CD4-positive, alpha-beta T cell (primary cell): ENCODE measurements at regions not wholly inside any gene's neighbourhood (a gene's known extent, or its start where the extent isn't known, plus 50 kb on each side); places are given as distances from the start of the nearest gene placed in this dataset.

ENCODE experiments used
- ATAC-seq: fragments of 200-7000 bp; cut with Tn5 transposase; one replicate; pipeline ENCODE4 v1.10.0; 2022; ENCODE audit warnings: mild to moderate bottlenecking; ENCODE audit not compliant: poor library complexity
- CTCF ChIA-PET: fragments of 350-600 bp; sonication (Branson Sonifier 250); formaldehyde crosslinking; loops from one replicate; lab custom pipeline; 2021; ENCODE audit warnings: antibody characterized with exemption, inconsistent platforms; lab: Charles Lee
- POLR2A ChIA-PET: fragments of 350-600 bp; sonication (Branson Sonifier 250); formaldehyde crosslinking; loops from one replicate; lab custom pipeline; 2021; ENCODE audit warnings: antibody characterized with exemption, inconsistent platforms; lab: Charles Lee
- DNase-seq, 14 experiments: peaks; one replicate each; pipeline ENCODE4 v3.0.0-alpha.2; 2013 to 2020; ENCODE audit warnings: mixed read lengths in 2 of 14
- H3K27ac ChIP-seq, 2 donors: one replicate each; pipeline versions ENCODE4 v1.5.1 to v1.7.0; 2013; ENCODE audit warnings: low read length in 2 of 2, low read depth in 1 of 2, mild to moderate bottlenecking in 1 of 2
- H3K27me3 ChIP-seq, 2 experiments: 1 replicate in 1 of 2; 2 replicates in 1 of 2; pipeline versions ENCODE4 v1.6.1 to v1.7.0; 2013; ENCODE audit warnings: low read length in 2 of 2, control low read depth in 1 of 2, mild to moderate bottlenecking in 1 of 2, moderate library complexity in 1 of 2; ENCODE audit not compliant: insufficient read depth in 2 of 2, control insufficient read depth in 1 of 2
- H3K36me3 ChIP-seq: one replicate; pipeline ENCODE4 v1.6.1; 2013; ENCODE audit warnings: low read length, control low read depth; ENCODE audit not compliant: insufficient read depth
- H3K4me1 ChIP-seq: one replicate; pipeline ENCODE4 v1.6.1; 2013; ENCODE audit warnings: low read length, control low read depth; ENCODE audit not compliant: insufficient read depth
- H3K4me3 ChIP-seq: one replicate; pipeline ENCODE4 v1.5.1; 2013; ENCODE audit warnings: mild to moderate bottlenecking, low read length, moderate library complexity
- H3K9me3 ChIP-seq, 2 experiments: 1 replicate in 1 of 2; 2 replicates in 1 of 2; pipeline versions ENCODE4 v1.6.1 to v1.7.0; 2013; ENCODE audit warnings: low read length in 2 of 2, mild to moderate bottlenecking in 2 of 2, control low read depth in 1 of 2, moderate library complexity in 1 of 2; ENCODE audit not compliant: control insufficient read depth in 1 of 2, insufficient read depth in 1 of 2
- H3K27ac Mint-ChIP-seq: one replicate; pipeline ENCODE4 v1.8.0; 2020; ENCODE audit warnings: mixed read lengths
- H3K27me3 Mint-ChIP-seq: one replicate; pipeline ENCODE4 v1.8.0; 2021; ENCODE audit warnings: mixed read lengths
- H3K36me3 Mint-ChIP-seq: one replicate; pipeline ENCODE4 v1.8.0; 2021; ENCODE audit warnings: low read depth, mixed read lengths
- H3K4me1 Mint-ChIP-seq: one replicate; pipeline ENCODE4 v1.8.0; 2021; ENCODE audit warnings: low read depth, mixed read lengths
- H3K4me3 Mint-ChIP-seq: one replicate; pipeline ENCODE4 v1.8.0; 2020; ENCODE audit warnings: mild to moderate bottlenecking, mixed read lengths
- H3K9me3 Mint-ChIP-seq: one replicate; pipeline ENCODE4 v1.8.0; 2020; ENCODE audit warnings: mixed read lengths
- intact Hi-C, 2 experiments: fragments of 100-400 bp; cut with DNase I in 1 of 2; cut with micrococcal nuclease in 1 of 2; formaldehyde crosslinking; loops; one replicate each; pipeline versions ENCODE4 v1.15.1 to v1.9.0; 2023 to 2025; cut with DNase I, micrococcal nuclease
- TF ChIP-seq, protein P1 (sequence below): fragments of 200-600 bp; IDR thresholded peaks from one replicate; pipeline ENCODE4 v1.8.0; 2022; ENCODE audit warnings: antibody characterized with exemption, mild to moderate bottlenecking

DNA sequence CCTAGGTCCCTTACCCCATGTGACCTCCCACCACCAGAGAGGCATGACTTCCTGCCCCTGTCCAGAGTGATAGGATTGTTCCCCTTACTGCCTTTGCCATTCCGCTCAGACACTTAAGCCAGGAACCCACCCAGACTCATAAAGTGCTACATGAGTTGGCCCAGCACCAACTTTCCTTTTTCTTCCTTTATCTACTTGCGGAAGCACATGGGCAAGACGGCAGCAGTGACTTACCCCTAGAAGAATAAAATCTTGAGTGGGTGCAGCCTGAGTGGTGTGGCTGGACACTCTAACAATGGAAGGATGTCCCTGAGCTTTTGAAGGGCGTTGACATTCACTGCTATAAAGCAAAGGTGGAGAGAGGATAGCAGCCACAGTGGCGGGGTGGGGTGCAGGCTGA is 100.1 kb downstream of the MAB21L3 start:
- ATAC-seq (no peak), DNase-seq (no peak)
- no peak overlapping the region for H3K4me3 ChIP-seq
- H3K36me3 Mint-ChIP-seq = no peaks in the 10 kb centered on the region
- H3K9me3 ChIP-seq = peaks cover 0 to 5% of the 10 kb centered on the region in 2 experiments
- CTCF ChIA-PET = no interaction called here
- H3K27ac Mint-ChIP-seq = no peak overlapping the region
- TF ChIP-seq, protein P1, sequence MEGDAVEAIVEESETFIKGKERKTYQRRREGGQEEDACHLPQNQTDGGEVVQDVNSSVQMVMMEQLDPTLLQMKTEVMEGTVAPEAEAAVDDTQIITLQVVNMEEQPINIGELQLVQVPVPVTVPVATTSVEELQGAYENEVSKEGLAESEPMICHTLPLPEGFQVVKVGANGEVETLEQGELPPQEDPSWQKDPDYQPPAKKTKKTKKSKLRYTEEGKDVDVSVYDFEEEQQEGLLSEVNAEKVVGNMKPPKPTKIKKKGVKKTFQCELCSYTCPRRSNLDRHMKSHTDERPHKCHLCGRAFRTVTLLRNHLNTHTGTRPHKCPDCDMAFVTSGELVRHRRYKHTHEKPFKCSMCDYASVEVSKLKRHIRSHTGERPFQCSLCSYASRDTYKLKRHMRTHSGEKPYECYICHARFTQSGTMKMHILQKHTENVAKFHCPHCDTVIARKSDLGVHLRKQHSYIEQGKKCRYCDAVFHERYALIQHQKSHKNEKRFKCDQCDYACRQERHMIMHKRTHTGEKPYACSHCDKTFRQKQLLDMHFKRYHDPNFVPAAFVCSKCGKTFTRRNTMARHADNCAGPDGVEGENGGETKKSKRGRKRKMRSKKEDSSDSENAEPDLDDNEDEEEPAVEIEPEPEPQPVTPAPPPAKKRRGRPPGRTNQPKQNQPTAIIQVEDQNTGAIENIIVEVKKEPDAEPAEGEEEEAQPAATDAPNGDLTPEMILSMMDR = no peak
- H3K9me3 Mint-ChIP-seq = no peaks in the 10 kb centered on the region
- no peaks in the 10 kb centered on the region for H3K27me3 Mint-ChIP-seq
- intact Hi-C loops = no loop called here
- no peaks in the 10 kb centered on the region for H3K27me3 ChIP-seq
- POLR2A ChIA-PET = no interaction called here
- H3K27ac ChIP-seq = no peak overlapping the region
- H3K4me1 Mint-ChIP-seq = no peaks in the 10 kb centered on the region
- H3K4me3 Mint-ChIP-seq = no peak overlapping the region
- H3K36me3 ChIP-seq = no peaks in the 10 kb centered on the region
- no peaks in the 10 kb centered on the region for H3K4me1 ChIP-seq

DNA sequence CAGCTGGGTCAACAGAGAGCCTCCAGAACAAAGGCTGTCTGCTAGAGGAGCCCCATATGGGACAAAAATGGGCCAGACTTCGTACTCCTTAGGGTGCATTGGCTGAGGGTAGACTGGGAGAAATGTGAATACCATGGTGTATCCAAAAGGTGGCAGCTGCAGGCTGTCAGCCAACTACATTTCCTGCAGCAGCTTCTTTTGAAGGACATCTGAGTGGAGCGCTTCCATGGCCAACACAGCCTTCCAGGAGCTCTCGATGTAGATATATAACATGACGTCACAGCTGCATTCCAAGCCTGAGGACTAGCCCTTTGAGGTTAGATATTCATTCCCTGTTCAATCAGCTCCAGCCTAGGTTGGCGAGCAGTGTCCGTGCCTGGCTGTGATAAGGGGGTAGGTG is 107.7 kb downstream of the MAB21L3 start:
- Histone ChIP-seq H3K4me1 (no peaks in the 10 kb centered on the region), H3K9me3 (no peaks in the 10 kb centered on the region), H3K27me3 (no peaks in the 10 kb centered on the region), H3K27ac (no peak overlapping the region), H3K4me3 (no peak overlapping the region), H3K36me3 (no peaks in the 10 kb centered on the region)
- Mint-ChIP-seq H3K36me3 (no peaks in the 10 kb centered on the region), H3K9me3 (no peaks in the 10 kb centered on the region), H3K27me3 (no peaks in the 10 kb centered on the region), H3K4me3 (no peak overlapping the region), H3K4me1 (no peaks in the 10 kb centered on the region), H3K27ac (no peak overlapping the region)
- ChIA-PET CTCF (no interaction called here), POLR2A (no interaction called here)
- intact Hi-C loops = no loop called here
- TF ChIP-seq, protein P1 = no peak
- DNase-seq (no peak), ATAC-seq (no peak)

DNA sequence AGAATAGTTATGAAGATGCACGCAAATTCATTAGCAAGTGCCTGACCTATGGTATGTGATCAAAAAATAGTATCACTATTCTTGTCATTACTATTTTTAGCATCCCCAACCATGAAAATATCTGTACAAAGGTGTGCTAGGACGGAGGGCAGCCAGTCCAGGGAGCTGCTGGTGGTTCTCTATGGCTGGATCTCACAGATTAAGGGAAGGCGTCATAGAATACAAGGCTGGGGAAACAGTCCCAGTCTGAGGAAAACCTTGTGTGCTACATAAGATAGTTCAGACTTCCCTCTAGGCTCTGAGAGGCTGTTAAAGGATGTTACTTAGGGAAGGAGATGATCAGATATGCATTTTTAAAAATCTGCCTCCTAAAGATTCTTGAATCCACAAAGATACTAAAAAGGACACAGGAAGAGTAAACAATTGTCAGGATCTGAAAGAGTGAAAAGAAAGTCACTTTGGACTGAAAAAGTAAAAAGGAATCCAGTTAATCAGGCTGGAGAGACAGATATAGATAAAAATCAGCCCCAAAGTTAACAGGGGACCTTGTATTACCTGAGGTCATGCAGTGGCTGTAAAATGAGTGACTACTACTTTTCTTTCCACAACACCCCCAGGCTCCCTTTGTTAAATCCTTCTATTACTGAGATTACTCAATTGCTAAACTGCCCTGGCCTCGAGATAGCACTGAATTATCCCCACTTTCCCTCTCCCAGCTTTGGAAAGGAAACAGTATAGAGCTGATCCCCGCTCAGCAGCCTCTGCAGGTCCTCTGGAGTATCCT is 108.6 kb downstream of the MAB21L3 start:
- H3K4me1 ChIP-seq = no peaks in the 10 kb centered on the region
- no peaks in the 10 kb centered on the region for H3K27me3 ChIP-seq
- no peaks in the 10 kb centered on the region for H3K27me3 Mint-ChIP-seq
- no peaks in the 10 kb centered on the region for H3K9me3 Mint-ChIP-seq
- H3K27ac Mint-ChIP-seq = no peak overlapping the region
- no peak for DNase-seq
- no peak overlapping the region for H3K4me3 ChIP-seq
- POLR2A ChIA-PET = no interaction called here
- H3K4me3 Mint-ChIP-seq = no peak overlapping the region
- no peaks in the 10 kb centered on the region for H3K36me3 Mint-ChIP-seq
- intact Hi-C loops = no loop called here
- no peaks in the 10 kb centered on the region for H3K9me3 ChIP-seq
- TF ChIP-seq, protein P1 = no peak
- no peaks in the 10 kb centered on the region for H3K4me1 Mint-ChIP-seq
- ATAC-seq = no peak
- CTCF ChIA-PET = no interaction called here
- no peak overlapping the region for H3K27ac ChIP-seq
- H3K36me3 ChIP-seq = no peaks in the 10 kb centered on the region
